ENCODE measurements at regions not wholly inside any gene's neighbourhood (a gene's known extent, or its start where the extent isn't known, plus 50 kb on each side); places are given as distances from the start of the nearest gene placed in this dataset.

DNA sequence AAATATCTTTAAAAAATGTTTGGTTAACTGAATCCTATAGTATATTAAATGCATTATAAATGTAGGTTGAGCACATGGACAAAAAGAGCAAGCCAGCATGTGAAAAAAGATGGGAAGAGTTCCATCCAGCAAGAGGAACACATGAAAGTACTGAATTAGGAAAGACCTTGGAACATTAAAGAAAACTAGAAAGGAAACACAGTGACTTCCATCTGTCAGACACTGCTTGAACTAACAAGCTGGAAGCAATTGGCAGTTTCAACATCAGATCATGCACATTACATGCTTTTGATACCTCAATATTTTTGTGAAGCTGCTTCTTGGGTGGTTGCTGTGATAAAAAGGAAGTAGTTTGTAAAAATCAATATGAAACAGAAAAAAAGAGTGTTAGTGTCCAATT lies 626.8 kb upstream of the GNPDA2 start:
- DNase-seq = no peak
- CTCF ChIA-PET = no interaction called here
- no peaks in the 10 kb centered on the region for H3K36me3 Mint-ChIP-seq (ENCODE audit: low read depth)
- H3K9me3 Mint-ChIP-seq = peaks cover 6% of the 10 kb centered on the region
- H3K27ac Mint-ChIP-seq = no peak overlapping the region
- no peak overlapping the region for H3K4me3 Mint-ChIP-seq
- no peaks in the 10 kb centered on the region for H3K27me3 Mint-ChIP-seq (ENCODE audit: low read depth)
- H3K4me1 Mint-ChIP-seq (ENCODE audit: low read depth) = no peaks in the 10 kb centered on the region
- intact Hi-C loops (cut with micrococcal nuclease) = no loop called here

DNA sequence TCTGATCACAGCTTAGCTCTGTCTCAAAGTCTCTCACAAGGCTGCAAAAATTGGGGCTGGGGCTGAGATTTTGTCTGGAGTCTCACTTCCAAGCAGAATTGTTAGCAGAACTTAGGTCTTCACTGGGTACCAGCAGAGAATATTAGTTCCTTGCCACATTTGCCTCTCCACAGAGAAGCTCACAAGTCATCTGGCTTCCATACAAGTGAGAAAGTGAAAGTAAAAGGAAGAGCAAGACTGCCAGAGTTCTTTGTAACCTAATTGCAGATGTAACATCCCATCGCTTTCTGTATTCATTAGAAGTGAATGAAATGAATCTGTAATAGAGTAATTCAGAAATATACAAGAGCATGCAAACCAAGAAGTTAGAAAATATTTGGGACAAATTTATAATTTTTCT lies 624.1 kb upstream of the GNPDA2 start:
- H3K4me3 Mint-ChIP-seq = no peak overlapping the region
- H3K27ac Mint-ChIP-seq = no peak overlapping the region
- H3K36me3 Mint-ChIP-seq (ENCODE audit: low read depth) = no peaks in the 10 kb centered on the region
- DNase-seq = no peak
- no peaks in the 10 kb centered on the region for H3K27me3 Mint-ChIP-seq (ENCODE audit: low read depth)
- CTCF ChIA-PET = no interaction called here
- intact Hi-C loops (cut with micrococcal nuclease) = no loop called here
- peaks cover 6% of the 10 kb centered on the region for H3K9me3 Mint-ChIP-seq
- no peaks in the 10 kb centered on the region for H3K4me1 Mint-ChIP-seq (ENCODE audit: low read depth)

- CTCF ChIA-PET = no interaction called here
- no peaks in the 10 kb centered on the region for H3K4me1 Mint-ChIP-seq (ENCODE audit: low read depth)
These were observed 623.5 kb upstream of the GNPDA2 start for GRCh38 chr4:45349859-45350258.

GRCh38 chr4:45346816-45347435 lies 620.6 kb upstream of the GNPDA2 start:
- H3K36me3 Mint-ChIP-seq (ENCODE audit: low read depth) = no peaks in the 10 kb centered on the region
- intact Hi-C loops (cut with micrococcal nuclease) = no loop called here
- no peaks in the 10 kb centered on the region for H3K27me3 Mint-ChIP-seq (ENCODE audit: low read depth)
- H3K9me3 Mint-ChIP-seq = peaks cover 10% of the 10 kb centered on the region
- H3K4me3 Mint-ChIP-seq = no peak overlapping the region
- CTCF ChIA-PET = no interaction called here
- H3K27ac Mint-ChIP-seq = no peak overlapping the region
- H3K4me1 Mint-ChIP-seq (ENCODE audit: low read depth) = no peaks in the 10 kb centered on the region
- DNase-seq = no peak

More at GRCh38 chr4:45349859-45350258, 623.5 kb upstream of the GNPDA2 start:
- H3K27me3 Mint-ChIP-seq (ENCODE audit: low read depth) = no peaks in the 10 kb centered on the region
- no peak overlapping the region for H3K27ac Mint-ChIP-seq
- intact Hi-C loops (cut with micrococcal nuclease) = no loop called here
- H3K36me3 Mint-ChIP-seq (ENCODE audit: low read depth) = no peaks in the 10 kb centered on the region
- peaks cover 10% of the 10 kb centered on the region for H3K9me3 Mint-ChIP-seq
- no peak for DNase-seq
- no peak overlapping the region for H3K4me3 Mint-ChIP-seq

GRCh38 chr4:45345558-45345957 lies 619.2 kb upstream of the GNPDA2 start:
- Mint-ChIP-seq H3K36me3 (ENCODE audit: low read depth) (no peaks in the 10 kb centered on the region), H3K4me3 (no peak overlapping the region), H3K27me3 (ENCODE audit: low read depth) (no peaks in the 10 kb centered on the region), H3K27ac (no peak overlapping the region), H3K9me3 (peaks cover 10% of the 10 kb centered on the region), H3K4me1 (ENCODE audit: low read depth) (no peaks in the 10 kb centered on the region)
- DNase-seq = no peak
- intact Hi-C loops (cut with micrococcal nuclease) = no loop called here
- CTCF ChIA-PET = no interaction called here

- CTCF ChIA-PET = no interaction called here
- Mint-ChIP-seq H3K9me3 (peaks cover 14% of the 10 kb centered on the region), H3K27ac (no peak overlapping the region), H3K27me3 (ENCODE audit: low read depth) (no peaks in the 10 kb centered on the region), H3K36me3 (ENCODE audit: low read depth) (no peaks in the 10 kb centered on the region), H3K4me3 (no peak overlapping the region), H3K4me1 (ENCODE audit: low read depth) (no peaks in the 10 kb centered on the region)
- intact Hi-C loops (cut with micrococcal nuclease) = no loop called here
- no peak for DNase-seq
These were observed 605.4 kb upstream of the GNPDA2 start for GRCh38 chr4:45331802-45332201.

DNA sequence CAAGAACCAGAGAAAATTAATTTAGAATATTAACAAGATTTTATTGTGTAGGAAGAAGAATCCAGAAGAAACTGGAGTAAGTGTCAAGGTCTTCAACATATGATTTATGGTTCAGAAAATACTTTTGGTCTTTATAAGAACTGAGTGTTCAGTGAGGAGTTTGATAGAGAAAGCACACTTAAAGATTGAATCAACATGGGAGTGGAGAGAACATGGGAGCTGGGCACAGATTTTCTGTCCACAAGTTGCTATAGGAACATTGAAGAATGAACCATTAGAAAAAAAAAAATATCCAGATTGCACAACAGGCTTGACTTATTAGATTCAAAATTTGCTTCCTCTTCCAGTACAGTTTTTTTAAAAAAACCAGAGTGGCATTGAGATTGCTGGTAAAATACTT lies 601.2 kb upstream of the GNPDA2 start:
- peaks cover 2% of the 10 kb centered on the region for H3K36me3 Mint-ChIP-seq (ENCODE audit: low read depth)
- H3K4me3 Mint-ChIP-seq = no peak overlapping the region
- H3K27ac Mint-ChIP-seq = no peak overlapping the region
- peaks cover 17% of the 10 kb centered on the region for H3K9me3 Mint-ChIP-seq
- CTCF ChIA-PET = no interaction called here
- no peaks in the 10 kb centered on the region for H3K27me3 Mint-ChIP-seq (ENCODE audit: low read depth)
- intact Hi-C loops (cut with micrococcal nuclease) = no loop called here
- no peak for DNase-seq
- no peaks in the 10 kb centered on the region for H3K4me1 Mint-ChIP-seq (ENCODE audit: low read depth)

DNA sequence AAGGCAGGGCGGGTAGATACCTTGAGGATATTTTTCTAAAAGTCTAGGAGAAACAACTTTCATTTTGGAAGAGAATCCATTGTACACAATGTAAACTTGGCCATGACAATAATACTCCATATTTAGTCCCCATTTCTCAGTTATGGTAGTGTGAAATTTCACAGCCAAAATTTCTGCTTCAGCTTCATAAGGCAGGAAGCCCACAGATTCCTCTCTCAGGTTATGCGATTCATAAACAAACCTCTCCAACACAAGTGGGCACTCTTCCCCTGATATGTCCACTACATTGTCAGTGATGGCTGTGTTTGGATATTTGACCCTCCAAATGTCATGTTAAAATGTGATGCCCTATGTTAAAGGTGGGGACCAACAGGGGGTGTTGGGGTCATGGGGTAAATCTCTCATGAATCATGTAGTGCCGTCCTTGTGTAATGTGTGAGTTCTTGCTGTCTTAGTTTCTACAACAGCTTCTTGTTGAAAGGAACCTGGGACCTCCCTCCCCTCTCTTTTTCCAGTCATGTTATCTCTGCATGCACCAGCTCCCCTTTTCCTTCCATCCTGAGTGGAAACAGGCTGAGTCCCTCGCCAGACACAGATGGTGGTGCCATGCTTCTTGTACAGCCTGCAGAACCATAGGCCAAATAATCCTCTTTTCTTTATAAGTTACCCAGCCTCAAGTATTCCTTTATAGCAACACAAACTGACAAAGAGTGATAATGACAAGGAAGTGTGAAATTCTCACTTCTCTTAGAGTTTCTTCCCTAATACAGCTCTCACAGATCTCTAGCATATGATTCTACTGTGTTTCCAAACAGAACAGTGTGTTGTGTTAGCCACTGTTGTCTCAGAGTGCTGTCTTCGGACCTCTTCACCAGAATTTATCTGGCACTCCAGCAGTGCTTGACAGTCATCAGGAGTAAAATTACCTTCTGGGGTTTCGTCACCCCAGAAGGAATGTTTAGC lies 598.4 kb upstream of the GNPDA2 start:
- Mint-ChIP-seq H3K27me3 (ENCODE audit: low read depth) (no peaks in the 10 kb centered on the region), H3K9me3 (peaks cover 10% of the 10 kb centered on the region), H3K36me3 (ENCODE audit: low read depth) (peaks cover 2% of the 10 kb centered on the region), H3K27ac (no peak overlapping the region), H3K4me1 (ENCODE audit: low read depth) (no peaks in the 10 kb centered on the region), H3K4me3 (no peak overlapping the region)
- no peak for DNase-seq
- CTCF ChIA-PET = no interaction called here
- intact Hi-C loops (cut with micrococcal nuclease) = no loop called here

DNA sequence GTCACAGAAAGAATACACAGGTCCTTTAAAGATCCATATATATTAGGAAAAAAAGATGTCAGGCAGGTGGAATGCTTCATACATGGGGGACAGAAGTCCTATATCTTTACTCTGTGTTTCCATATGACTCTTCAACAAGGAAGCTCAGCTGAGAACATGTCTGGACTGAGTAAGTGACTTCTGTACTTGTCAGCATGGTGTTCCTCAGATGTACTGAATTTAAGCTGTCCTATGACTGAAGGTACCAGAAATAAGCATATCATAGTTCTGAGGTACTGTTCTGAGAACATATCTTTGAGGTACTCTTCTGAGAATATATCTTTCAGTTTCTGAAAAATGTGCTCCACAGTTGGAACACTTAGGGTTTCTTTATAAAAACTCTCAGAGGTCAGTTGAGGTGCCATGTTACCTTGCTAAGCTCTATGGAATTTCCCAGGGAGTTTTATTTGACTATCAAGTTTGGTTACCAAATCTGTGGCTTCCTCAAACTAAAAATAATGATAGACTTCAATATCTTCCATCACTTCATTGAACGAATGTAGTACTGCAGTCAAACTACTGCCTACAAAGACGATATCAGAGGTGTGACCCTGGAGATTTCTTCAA lies 597.2 kb upstream of the GNPDA2 start:
- Mint-ChIP-seq H3K4me1 (ENCODE audit: low read depth) (no peaks in the 10 kb centered on the region), H3K4me3 (no peak overlapping the region), H3K9me3 (peaks cover 10% of the 10 kb centered on the region), H3K36me3 (ENCODE audit: low read depth) (peaks cover 2% of the 10 kb centered on the region), H3K27me3 (ENCODE audit: low read depth) (no peaks in the 10 kb centered on the region), H3K27ac (no peak overlapping the region)
- no peak for DNase-seq
- CTCF ChIA-PET = no interaction called here
- intact Hi-C loops (cut with micrococcal nuclease) = no loop called here

- H3K27me3 Mint-ChIP-seq (ENCODE audit: low read depth) = no peaks in the 10 kb centered on the region
- CTCF ChIA-PET = no interaction called here
- DNase-seq = no peak
- H3K4me3 Mint-ChIP-seq = no peak overlapping the region
- no peaks in the 10 kb centered on the region for H3K36me3 Mint-ChIP-seq (ENCODE audit: low read depth)
- peaks cover 2% of the 10 kb centered on the region for H3K9me3 Mint-ChIP-seq
- intact Hi-C loops (cut with micrococcal nuclease) = no loop called here
- H3K4me1 Mint-ChIP-seq (ENCODE audit: low read depth) = no peaks in the 10 kb centered on the region
- no peak overlapping the region for H3K27ac Mint-ChIP-seq
These were observed 591.4 kb upstream of the GNPDA2 start for GRCh38 chr4:45317739-45318138.

GRCh38 chr4:45317276-45317675 lies 590.9 kb upstream of the GNPDA2 start:
- CTCF ChIA-PET = no interaction called here
- no peak for DNase-seq
- no peaks in the 10 kb centered on the region for H3K4me1 Mint-ChIP-seq (ENCODE audit: low read depth)
- no peaks in the 10 kb centered on the region for H3K27me3 Mint-ChIP-seq (ENCODE audit: low read depth)
- H3K27ac Mint-ChIP-seq = no peak overlapping the region
- peaks cover 2% of the 10 kb centered on the region for H3K9me3 Mint-ChIP-seq
- intact Hi-C loops (cut with micrococcal nuclease) = no loop called here
- no peak overlapping the region for H3K4me3 Mint-ChIP-seq
- H3K36me3 Mint-ChIP-seq (ENCODE audit: low read depth) = no peaks in the 10 kb centered on the region

GRCh38 chr4:45316257-45316656 lies 589.9 kb upstream of the GNPDA2 start:
- H3K4me3 Mint-ChIP-seq = no peak overlapping the region
- DNase-seq = no peak
- intact Hi-C loops (cut with micrococcal nuclease) = no loop called here
- H3K36me3 Mint-ChIP-seq (ENCODE audit: low read depth) = no peaks in the 10 kb centered on the region
- no peak overlapping the region for H3K27ac Mint-ChIP-seq
- H3K4me1 Mint-ChIP-seq (ENCODE audit: low read depth) = no peaks in the 10 kb centered on the region
- H3K9me3 Mint-ChIP-seq = peaks cover 2% of the 10 kb centered on the region
- CTCF ChIA-PET = no interaction called here
- H3K27me3 Mint-ChIP-seq (ENCODE audit: low read depth) = no peaks in the 10 kb centered on the region

DNA sequence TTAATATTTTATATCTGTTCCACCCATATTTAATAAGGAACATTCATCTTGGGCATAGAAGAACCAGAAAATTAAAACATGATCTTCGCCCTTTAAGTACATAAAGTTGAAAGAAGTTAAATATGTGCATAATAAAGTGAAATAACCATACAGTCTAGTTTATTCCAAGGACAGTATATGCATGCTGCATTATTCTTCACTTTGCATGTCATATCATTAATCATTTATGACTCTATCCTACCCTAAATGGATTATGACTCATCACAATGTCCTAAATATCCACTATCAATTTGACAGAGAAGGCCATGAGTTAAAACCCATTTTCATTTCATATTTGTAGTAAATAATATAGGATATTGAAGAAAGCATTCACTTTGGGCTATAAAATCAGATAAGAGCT lies 576.5 kb upstream of the GNPDA2 start:
- CTCF ChIA-PET = no interaction called here
- H3K4me1 Mint-ChIP-seq (ENCODE audit: low read depth) = no peaks in the 10 kb centered on the region
- intact Hi-C loops (cut with micrococcal nuclease) = no loop called here

More for the DNA sequence above, 576.5 kb upstream of the GNPDA2 start:
- Mint-ChIP-seq H3K36me3 (ENCODE audit: low read depth) (no peaks in the 10 kb centered on the region), H3K27ac (no peak overlapping the region), H3K27me3 (ENCODE audit: low read depth) (no peaks in the 10 kb centered on the region), H3K4me3 (no peak overlapping the region), H3K9me3 (peaks cover 9% of the 10 kb centered on the region)
- no peak for DNase-seq
